Common myeloid progenitor, CD34-positive (primary cell): ENCODE measurements at regions not wholly inside any gene's neighbourhood (a gene's known extent, or its start where the extent isn't known, plus 50 kb on each side); places are given as distances from the start of the nearest gene placed in this dataset.
"Not testable (repeated sequence)": the region's sequence is repeated elsewhere in the genome, so short reads cannot be mapped to it uniquely, and the experiment has no call there.

Source experiments
- CTCF ChIA-PET: fragments of 350-600 bp; sonication (Branson Sonifier 250); formaldehyde crosslinking; loops from one replicate; lab custom pipeline; 2021; ENCODE audit warnings: antibody characterized with exemption; lab: Charles Lee
- POLR2A ChIA-PET: fragments of 350-600 bp; sonication (Branson Sonifier 250); formaldehyde crosslinking; loops from one replicate; lab custom pipeline; 2021; ENCODE audit warnings: antibody characterized with exemption; lab: Charles Lee
- DNase-seq, 3 donors: peaks; one replicate each; pipeline versions ENCODE4 v3.0.0 to v3.0.0-alpha.2; 2013
- H3K27ac ChIP-seq, 2 experiments: 1 replicate in 1 of 2; 2 replicates in 1 of 2; pipeline ENCODE4 v1.7.0; 2013; ENCODE audit warnings: inconsistent platforms in 2 of 2, low read length in 2 of 2, mild to moderate bottlenecking in 2 of 2, low read depth in 1 of 2, moderate library complexity in 1 of 2; ENCODE audit not compliant: severe bottlenecking in 2 of 2, insufficient read depth in 1 of 2, poor library complexity in 1 of 2
- H3K27me3 ChIP-seq, 5 experiments: replicated peaks in 2 of 5; 1 replicate in 3 of 5; 2 replicates in 2 of 5; pipeline versions ENCODE4 v1.6.1 to v1.7.0; 2013; ENCODE audit warnings: low read length in 4 of 5, mild to moderate bottlenecking in 2 of 5, moderate library complexity in 2 of 5, inconsistent platforms in 1 of 5; ENCODE audit not compliant: insufficient read depth in 5 of 5, control insufficient read depth in 4 of 5
- H3K36me3 ChIP-seq, 4 experiments: 1 replicate in 2 of 4; 2 replicates in 2 of 4; pipeline versions ENCODE4 v1.6.1 to v1.7.0; 2013; ENCODE audit warnings: low read length in 3 of 4, control low read depth in 1 of 4, mild to moderate bottlenecking in 1 of 4; ENCODE audit not compliant: control insufficient read depth in 4 of 4, insufficient read depth in 4 of 4
- H3K4me1 ChIP-seq, 4 experiments: 1 replicate in 3 of 4; 2 replicates in 1 of 4; pipeline versions ENCODE4 v1.6.1 to v1.7.1; 2013; ENCODE audit warnings: low read length in 3 of 4, mild to moderate bottlenecking in 3 of 4, control low read depth in 1 of 4, inconsistent platforms in 1 of 4, moderate library complexity in 1 of 4; ENCODE audit not compliant: control insufficient read depth in 4 of 4, insufficient read depth in 4 of 4; ENCODE audit errors: control extremely low read depth in 1 of 4
- H3K4me3 ChIP-seq, 7 experiments: 1 replicate in 4 of 7; 2 replicates in 3 of 7; pipeline versions ENCODE4 v1.5.1 to v1.7.0; 2013; ENCODE audit warnings: mild to moderate bottlenecking in 7 of 7, low read length in 6 of 7, moderate library complexity in 6 of 7, inconsistent platforms in 2 of 7, low read depth in 2 of 7, control low read depth in 1 of 7; ENCODE audit not compliant: insufficient read depth in 4 of 7, control insufficient read depth in 1 of 7; ENCODE audit errors: extremely low read depth in 1 of 7
- H3K9me3 ChIP-seq, 5 experiments: 1 replicate in 4 of 5; 2 replicates in 1 of 5; pipeline versions ENCODE4 v1.6.1 to v1.7.1; 2013; ENCODE audit warnings: low read length in 4 of 5, mild to moderate bottlenecking in 2 of 5, inconsistent platforms in 1 of 5, low read depth in 1 of 5, moderate library complexity in 1 of 5; ENCODE audit not compliant: control insufficient read depth in 4 of 5, insufficient read depth in 2 of 5; ENCODE audit errors: control extremely low read depth in 1 of 5
- WGBS: methylation state at CpG from one replicate; pipeline ENCODE4 v1.1.5; 2013; ENCODE audit not compliant: insufficient coverage; 5-methylcytosine and 5-hydroxymethylcytosine counted together

GRCh38 chr7:149334930-149335329, 72.9 kb downstream of the ZNF783 start:
- Histone ChIP-seq H3K4me3 (no peak overlapping the region), H3K9me3 (peaks cover 0 to 13% (median 0%) of the 10 kb centered on the region in 5 experiments), H3K36me3 (no peaks in the 10 kb centered on the region), H3K27me3 (no peaks in the 10 kb centered on the region), H3K27ac (no peak overlapping the region), H3K4me1 (no peaks in the 10 kb centered on the region)
- ChIA-PET CTCF (interaction anchor here (0.9 kb wide), 1 partner anchor 22 kb away, joined by 3 read pairs; no protein-coding TSS in a partner anchor), POLR2A (no interaction called here)
- 94% methylated on average over 2 of the region's 3 CpGs for WGBS
- no peak for DNase-seq

DNA sequence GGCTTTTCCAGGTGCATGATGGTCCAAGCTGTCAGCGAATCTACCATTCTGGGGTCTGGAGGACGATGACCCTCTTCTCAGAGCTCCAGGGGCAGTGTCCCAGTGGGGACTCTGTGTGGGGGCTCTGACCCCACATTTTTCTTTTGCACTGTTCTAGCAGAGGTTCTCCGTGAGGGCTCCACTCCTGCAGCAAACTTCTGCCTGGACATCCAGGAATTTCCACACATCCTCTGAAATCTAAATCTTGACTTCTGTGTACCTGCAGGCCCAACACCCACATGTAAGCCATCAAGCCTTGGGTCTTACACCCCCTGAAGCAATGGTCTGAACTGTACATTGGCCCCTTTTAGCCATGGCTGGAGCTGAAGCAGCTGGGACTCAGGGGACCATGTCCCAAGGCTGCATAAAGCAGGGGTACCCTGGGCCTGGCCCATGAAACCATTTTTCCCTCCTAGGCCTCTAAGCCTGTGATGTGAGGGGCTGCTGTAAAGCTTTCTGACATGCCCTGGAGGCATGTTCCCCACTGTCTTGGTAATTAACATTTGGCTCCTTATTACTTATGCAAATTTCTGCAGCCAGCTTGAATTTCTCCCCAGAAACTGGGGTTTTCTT, 86.9 kb downstream of the ZNF783 start:
- Histone ChIP-seq H3K27ac (no peak overlapping the region), H3K4me3 (no peak overlapping the region), H3K27me3 (no peaks in the 10 kb centered on the region), H3K9me3 (peaks cover 6 to 24% (median 11%) of the 10 kb centered on the region in 5 experiments), H3K36me3 (no peaks in the 10 kb centered on the region), H3K4me1 (no peaks in the 10 kb centered on the region)
- CTCF ChIA-PET: no interaction called here
- WGBS: 76% methylated on average over 3 of the region's 3 CpGs
- no peak for DNase-seq
- POLR2A ChIA-PET: no interaction called here

DNA sequence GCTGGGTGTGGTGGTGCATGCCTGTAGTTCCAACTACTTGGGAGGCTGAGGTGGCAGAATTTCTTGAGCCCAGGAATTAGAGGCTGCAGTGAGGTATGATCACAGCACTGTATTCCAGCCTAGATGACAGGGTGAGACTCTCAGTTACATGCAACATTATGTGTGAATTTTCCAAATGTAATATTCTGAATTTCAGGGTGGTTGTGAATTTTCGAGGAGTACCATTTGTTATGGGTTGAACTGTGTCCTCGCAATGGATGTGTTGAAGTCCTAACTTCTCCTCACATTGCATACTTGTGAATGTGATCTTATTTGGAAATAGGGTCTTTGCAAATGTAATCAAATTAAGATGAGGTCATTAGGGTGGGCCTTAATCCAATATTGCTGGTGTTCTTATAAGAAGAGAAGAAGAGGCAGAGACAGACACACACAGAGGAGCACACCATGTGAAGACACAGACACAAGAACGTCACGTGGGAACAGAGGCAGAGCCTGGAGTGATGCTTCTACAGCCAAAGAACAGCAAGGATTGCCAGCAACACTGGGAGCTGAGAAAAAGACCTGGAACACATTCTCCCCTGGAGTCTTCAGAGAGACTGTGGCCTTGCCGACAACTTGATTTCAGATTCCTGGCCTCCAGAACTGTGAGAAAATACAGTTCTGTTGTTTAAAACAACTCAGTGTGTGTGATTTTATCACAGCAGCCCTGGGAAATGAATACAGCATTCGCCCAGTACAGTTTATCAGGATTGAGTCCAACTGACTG, 91.9 kb downstream of the ZNF783 start:
- WGBS: 98% methylated on average over 6 of the region's 6 CpGs
- Histone ChIP-seq H3K4me1 (no peaks in the 10 kb centered on the region), H3K4me3 (no peak overlapping the region), H3K27me3 (no peaks in the 10 kb centered on the region), H3K9me3 (peaks cover 2 to 20% (median 7%) of the 10 kb centered on the region in 5 experiments), H3K27ac (no peak overlapping the region), H3K36me3 (no peaks in the 10 kb centered on the region)
- no peak for DNase-seq
- ChIA-PET CTCF (no interaction called here), POLR2A (no interaction called here)

DNA sequence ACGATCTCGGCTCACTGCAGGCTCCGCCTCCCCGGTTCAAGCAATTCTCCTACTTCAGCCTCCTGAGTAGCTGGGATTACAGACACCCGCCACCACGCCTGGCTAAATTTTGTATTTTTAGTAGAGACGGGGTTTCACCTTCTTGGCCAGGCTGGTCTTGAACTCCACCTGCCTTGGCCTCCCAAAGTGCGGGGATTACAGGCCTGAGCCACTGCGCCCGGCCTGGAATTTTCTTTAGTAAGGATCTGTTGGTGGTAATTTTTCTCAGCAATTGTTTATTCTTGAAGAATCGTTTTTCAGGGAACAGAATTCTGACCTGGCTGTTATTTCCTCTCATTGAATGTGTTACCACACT, 93.0 kb downstream of the ZNF783 start:
- CTCF ChIA-PET, H3K4me3 ChIP-seq, DNase-seq, H3K4me1 ChIP-seq, POLR2A ChIA-PET, H3K27me3 ChIP-seq, H3K27ac ChIP-seq, H3K36me3 ChIP-seq: not testable (repeated sequence)
- H3K9me3 ChIP-seq: peaks cover 2 to 24% (median 8%) of the 10 kb centered on the region in 5 experiments
- WGBS: 100% methylated on average over 3 of the region's 11 CpGs

DNA sequence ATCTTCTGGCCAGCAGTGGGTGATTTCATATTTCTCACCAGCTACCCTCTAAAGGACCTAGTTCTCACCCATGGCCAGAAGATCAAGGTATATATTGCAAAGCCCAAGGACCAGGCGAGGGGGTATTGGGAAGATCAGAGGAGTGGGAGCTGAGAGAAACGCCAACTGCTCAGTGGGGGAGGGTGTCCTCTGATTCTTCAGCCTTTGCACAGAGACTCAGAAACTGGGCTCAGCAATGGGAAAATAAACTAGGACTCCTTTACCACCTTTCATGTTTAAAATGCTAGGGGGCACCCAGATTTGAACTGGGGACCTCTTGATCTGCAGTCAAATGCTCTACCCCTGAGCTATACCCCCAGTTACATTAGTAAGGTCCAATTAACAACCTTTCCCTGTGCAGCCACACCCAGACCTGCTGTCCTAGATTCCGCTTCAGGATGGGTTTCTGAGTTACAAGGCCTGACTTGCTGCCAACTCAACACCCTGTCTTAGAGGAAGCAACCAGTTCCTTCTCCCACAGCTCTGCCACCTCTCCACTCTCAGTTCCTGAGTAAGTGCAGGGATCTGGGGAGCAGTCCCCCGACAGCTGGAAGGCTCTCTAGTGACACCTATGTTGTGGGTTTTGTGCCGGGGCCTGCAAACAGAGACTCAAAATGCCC, 93.5 kb downstream of the ZNF783 start:
- POLR2A ChIA-PET: no interaction called here
- no peak overlapping the region for H3K4me3 ChIP-seq
- WGBS: 46% methylated on average over 3 of the region's 5 CpGs
- H3K9me3 ChIP-seq: peaks cover 2 to 24% (median 6%) of the 10 kb centered on the region in 5 experiments
- CTCF ChIA-PET: no interaction called here
- no peaks in the 10 kb centered on the region for H3K27me3 ChIP-seq
- H3K27ac ChIP-seq: no peak overlapping the region
- no peaks in the 10 kb centered on the region for H3K4me1 ChIP-seq
- DNase-seq: peak in 2 of 3 donors; percentile 3 to 31
- no peaks in the 10 kb centered on the region for H3K36me3 ChIP-seq

GRCh38 chr7:149362696-149363095, 98.2 kb downstream of the ZNF777 start:
- no peak for DNase-seq
- no CpG with 5 or more reads among the region's 1 CpG for WGBS
- ChIA-PET POLR2A (no interaction called here), CTCF (no interaction called here)
- Histone ChIP-seq H3K4me1 (no peaks in the 10 kb centered on the region), H3K36me3 (no peaks in the 10 kb centered on the region), H3K9me3 (peaks cover 3 to 28% (median 12%) of the 10 kb centered on the region in 5 experiments), H3K27ac (no peak overlapping the region), H3K4me3 (no peak overlapping the region), H3K27me3 (no peaks in the 10 kb centered on the region)
